ENCODE measurements at regions not wholly inside any gene's neighbourhood (a gene's known extent, or its start where the extent isn't known, plus 50 kb on each side); places are given as distances from the start of the nearest gene placed in this dataset.

- TF ChIP-seq SIN3A (IDR thresholded peaks at IDR 0.05; ENCODE audit: borderline replicate concordance, insufficient read depth, low read length) (no peak), FOXP2 (optimal IDR thresholded peaks at IDR 0.05; ENCODE audit: borderline replicate concordance, extremely low read depth, extremely low read length, insufficient read depth) (no peak), POLR2AphosphoS5 (IDR thresholded peaks at IDR 0.05; ENCODE audit: low read depth, low read length) (no peak), TAF1 (IDR thresholded peaks at IDR 0.05; ENCODE audit: borderline replicate concordance, insufficient read depth, low read length) (no peak)
- TF ChIP-seq, protein P1, sequence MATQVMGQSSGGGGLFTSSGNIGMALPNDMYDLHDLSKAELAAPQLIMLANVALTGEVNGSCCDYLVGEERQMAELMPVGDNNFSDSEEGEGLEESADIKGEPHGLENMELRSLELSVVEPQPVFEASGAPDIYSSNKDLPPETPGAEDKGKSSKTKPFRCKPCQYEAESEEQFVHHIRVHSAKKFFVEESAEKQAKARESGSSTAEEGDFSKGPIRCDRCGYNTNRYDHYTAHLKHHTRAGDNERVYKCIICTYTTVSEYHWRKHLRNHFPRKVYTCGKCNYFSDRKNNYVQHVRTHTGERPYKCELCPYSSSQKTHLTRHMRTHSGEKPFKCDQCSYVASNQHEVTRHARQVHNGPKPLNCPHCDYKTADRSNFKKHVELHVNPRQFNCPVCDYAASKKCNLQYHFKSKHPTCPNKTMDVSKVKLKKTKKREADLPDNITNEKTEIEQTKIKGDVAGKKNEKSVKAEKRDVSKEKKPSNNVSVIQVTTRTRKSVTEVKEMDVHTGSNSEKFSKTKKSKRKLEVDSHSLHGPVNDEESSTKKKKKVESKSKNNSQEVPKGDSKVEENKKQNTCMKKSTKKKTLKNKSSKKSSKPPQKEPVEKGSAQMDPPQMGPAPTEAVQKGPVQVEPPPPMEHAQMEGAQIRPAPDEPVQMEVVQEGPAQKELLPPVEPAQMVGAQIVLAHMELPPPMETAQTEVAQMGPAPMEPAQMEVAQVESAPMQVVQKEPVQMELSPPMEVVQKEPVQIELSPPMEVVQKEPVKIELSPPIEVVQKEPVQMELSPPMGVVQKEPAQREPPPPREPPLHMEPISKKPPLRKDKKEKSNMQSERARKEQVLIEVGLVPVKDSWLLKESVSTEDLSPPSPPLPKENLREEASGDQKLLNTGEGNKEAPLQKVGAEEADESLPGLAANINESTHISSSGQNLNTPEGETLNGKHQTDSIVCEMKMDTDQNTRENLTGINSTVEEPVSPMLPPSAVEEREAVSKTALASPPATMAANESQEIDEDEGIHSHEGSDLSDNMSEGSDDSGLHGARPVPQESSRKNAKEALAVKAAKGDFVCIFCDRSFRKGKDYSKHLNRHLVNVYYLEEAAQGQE (IDR thresholded peaks at IDR 0.05; ENCODE audit: insufficient read depth in 1 of 2, low read depth in 2 of 2, low read length in 2 of 2), result no peak
Measured at GRCh38 chr20:57881466-57882385, 171.9 kb upstream of the PMEPA1 start.

DNA sequence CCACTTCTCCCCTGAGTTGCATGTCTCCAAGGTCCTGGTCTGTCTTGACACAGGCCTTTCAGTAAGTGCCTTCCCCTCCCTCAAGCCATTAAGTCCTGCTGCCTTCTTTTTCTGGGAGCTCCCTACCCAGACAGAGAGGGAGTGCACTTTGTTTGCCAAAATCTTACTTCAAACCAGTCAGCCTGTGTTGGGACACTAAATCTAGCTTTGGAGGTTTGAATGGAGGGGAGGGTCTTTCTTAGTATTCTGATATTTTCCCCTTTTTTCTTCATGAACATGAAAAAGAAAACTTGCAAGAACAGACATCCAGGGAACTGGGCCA is 170.7 kb upstream of the PMEPA1 start:
- no peak for TF ChIP-seq POLR2AphosphoS5 (IDR thresholded peaks at IDR 0.05; ENCODE audit: low read depth, low read length)
- no peak for TF ChIP-seq TAF1 (IDR thresholded peaks at IDR 0.05; ENCODE audit: borderline replicate concordance, insufficient read depth, low read length)
- TF ChIP-seq SIN3A (IDR thresholded peaks at IDR 0.05; ENCODE audit: borderline replicate concordance, insufficient read depth, low read length), result no peak
- TF ChIP-seq, protein P1 (IDR thresholded peaks at IDR 0.05; ENCODE audit: insufficient read depth in 1 of 2, low read depth in 2 of 2, low read length in 2 of 2), result no peak
- TF ChIP-seq FOXP2 (optimal IDR thresholded peaks at IDR 0.05; ENCODE audit: borderline replicate concordance, extremely low read depth, extremely low read length, insufficient read depth), result no peak

GRCh38 chr20:57879779-57880570 is 170.2 kb upstream of the PMEPA1 start:
- TF ChIP-seq SIN3A (IDR thresholded peaks at IDR 0.05; ENCODE audit: borderline replicate concordance, insufficient read depth, low read length) (no peak), FOXP2 (optimal IDR thresholded peaks at IDR 0.05; ENCODE audit: borderline replicate concordance, extremely low read depth, extremely low read length, insufficient read depth) (no peak), TAF1 (IDR thresholded peaks at IDR 0.05; ENCODE audit: borderline replicate concordance, insufficient read depth, low read length) (no peak), POLR2AphosphoS5 (IDR thresholded peaks at IDR 0.05; ENCODE audit: low read depth, low read length) (no peak)
- TF ChIP-seq, protein P1 (IDR thresholded peaks at IDR 0.05; ENCODE audit: insufficient read depth in 1 of 2, low read depth in 2 of 2, low read length in 2 of 2), result no peak

- TF ChIP-seq, protein P1 (IDR thresholded peaks at IDR 0.05; ENCODE audit: insufficient read depth in 1 of 2, low read depth in 2 of 2, low read length in 2 of 2), result no peak
- TF ChIP-seq POLR2AphosphoS5 (IDR thresholded peaks at IDR 0.05; ENCODE audit: low read depth, low read length), result no peak
- no peak for TF ChIP-seq FOXP2 (optimal IDR thresholded peaks at IDR 0.05; ENCODE audit: borderline replicate concordance, extremely low read depth, extremely low read length, insufficient read depth)
- no peak for TF ChIP-seq TAF1 (IDR thresholded peaks at IDR 0.05; ENCODE audit: borderline replicate concordance, insufficient read depth, low read length)
- TF ChIP-seq SIN3A (IDR thresholded peaks at IDR 0.05; ENCODE audit: borderline replicate concordance, insufficient read depth, low read length), result no peak
Measured at GRCh38 chr20:57879437-57879778, 169.6 kb upstream of the PMEPA1 start.
